ENCODE measurements at regions not wholly inside any gene's neighbourhood (a gene's known extent, or its start where the extent isn't known, plus 50 kb on each side); places are given as distances from the start of the nearest gene placed in this dataset.
"Not testable (repeated sequence)": the region's sequence is repeated elsewhere in the genome, so short reads cannot be mapped to it uniquely, and the experiment has no call there.

DNA sequence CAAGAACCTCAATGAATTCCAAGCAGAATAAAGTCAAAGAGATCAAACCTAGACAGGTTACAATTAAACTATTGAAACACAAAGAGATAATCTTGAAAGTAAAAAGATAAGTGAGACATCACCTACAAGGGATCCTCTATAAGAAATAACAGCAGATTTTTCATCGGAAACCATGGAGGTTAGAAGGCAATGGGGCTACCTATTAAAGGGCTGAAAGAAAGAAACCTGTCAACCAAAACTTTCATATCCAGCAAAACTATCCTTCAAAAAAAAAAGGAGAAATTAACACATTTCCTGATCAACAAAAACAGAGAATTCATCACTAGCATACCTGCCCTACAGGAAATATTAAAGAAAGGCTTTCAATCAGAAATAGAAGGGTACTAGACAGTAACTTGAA is 244.9 kb downstream of the ARHGAP12 start:
- DNase-seq (ENCODE audit: low read depth) = no peak

DNA sequence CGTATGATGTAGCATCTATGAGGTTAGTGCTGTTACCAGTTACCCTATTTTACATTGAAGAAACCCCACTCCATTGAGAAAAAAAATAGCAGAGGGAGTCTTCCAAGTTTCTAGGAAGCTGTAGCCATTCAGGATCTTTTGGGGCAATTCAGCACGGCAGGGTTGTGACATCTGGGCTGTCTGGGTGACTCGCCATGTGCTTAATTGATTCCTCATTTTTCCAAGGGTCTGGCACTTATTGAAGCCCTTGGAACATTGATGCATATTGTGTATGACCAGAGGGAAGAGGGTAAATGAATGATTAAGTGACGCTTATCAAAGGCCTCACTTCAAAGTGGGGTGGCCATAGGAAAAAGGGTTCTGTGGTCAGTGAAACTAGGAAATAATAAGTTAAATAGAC is 248.7 kb downstream of the ARHGAP12 start:
- no peak for DNase-seq (ENCODE audit: low read depth)

DNA sequence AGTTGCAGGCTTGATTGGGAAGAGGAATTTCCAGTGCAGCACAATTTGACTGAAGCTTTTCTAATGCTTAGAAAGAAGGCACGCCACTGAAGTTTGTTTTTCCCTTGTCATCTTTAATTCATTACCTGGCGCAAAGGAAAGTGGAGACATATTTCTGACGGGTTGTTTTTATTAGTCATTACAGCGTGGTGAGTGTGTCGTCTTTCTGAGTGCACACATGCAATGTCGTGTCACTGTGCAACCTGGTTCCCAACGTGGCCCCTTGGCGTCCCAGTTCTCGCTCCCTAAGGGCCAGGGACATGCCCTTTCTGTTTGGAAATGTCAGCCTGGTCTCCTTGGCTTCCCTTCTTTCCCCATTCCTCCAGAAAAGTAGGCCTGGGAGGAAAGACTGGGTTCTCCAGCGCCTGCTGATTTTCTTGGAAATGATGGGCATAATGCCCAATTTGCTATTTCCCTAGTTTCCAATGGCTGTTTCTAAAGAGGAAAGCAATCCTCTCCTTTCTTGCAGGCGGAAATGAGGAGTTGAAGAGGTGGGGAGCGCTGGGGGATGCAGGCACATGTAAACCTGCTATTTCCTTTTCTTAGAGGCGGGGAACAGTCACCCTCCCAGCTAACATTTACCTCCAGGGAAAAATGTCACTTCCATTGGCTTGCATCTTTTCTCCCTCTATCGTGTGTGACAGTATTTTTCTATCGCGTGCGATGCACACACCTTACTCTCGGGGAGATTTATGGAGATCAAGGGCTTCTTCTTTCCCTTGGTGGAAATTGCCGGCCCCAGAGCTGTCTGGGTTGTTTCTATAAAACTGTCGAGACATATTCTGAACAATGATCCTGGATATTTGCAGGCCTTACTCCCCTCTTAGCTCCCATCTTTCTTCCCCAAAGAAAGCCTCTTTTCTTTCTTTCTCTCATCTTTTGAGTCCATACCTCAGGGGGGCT is 249.8 kb downstream of the ARHGAP12 start:
- no peak for DNase-seq (ENCODE audit: low read depth)

DNA sequence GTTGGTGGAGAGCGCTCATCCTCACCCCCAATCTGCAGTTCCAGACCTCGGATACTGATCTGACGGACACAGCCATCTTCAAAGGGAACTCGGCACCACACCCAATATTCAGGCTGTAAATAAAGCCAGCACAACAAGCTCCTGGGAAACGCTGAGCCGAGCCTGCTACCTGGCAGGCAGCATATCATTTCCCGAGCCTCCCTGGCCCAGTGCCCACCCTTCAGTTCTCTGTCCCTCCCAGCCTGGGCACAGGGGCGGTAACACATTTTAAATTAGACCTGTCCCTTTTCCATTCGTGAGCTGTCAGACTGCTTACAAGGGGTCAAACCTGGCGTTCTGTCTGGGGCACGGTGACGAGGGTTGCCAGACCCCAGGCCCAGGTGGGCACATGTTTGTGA is 250.5 kb downstream of the ARHGAP12 start:
- no peak for DNase-seq (ENCODE audit: low read depth)

DNA sequence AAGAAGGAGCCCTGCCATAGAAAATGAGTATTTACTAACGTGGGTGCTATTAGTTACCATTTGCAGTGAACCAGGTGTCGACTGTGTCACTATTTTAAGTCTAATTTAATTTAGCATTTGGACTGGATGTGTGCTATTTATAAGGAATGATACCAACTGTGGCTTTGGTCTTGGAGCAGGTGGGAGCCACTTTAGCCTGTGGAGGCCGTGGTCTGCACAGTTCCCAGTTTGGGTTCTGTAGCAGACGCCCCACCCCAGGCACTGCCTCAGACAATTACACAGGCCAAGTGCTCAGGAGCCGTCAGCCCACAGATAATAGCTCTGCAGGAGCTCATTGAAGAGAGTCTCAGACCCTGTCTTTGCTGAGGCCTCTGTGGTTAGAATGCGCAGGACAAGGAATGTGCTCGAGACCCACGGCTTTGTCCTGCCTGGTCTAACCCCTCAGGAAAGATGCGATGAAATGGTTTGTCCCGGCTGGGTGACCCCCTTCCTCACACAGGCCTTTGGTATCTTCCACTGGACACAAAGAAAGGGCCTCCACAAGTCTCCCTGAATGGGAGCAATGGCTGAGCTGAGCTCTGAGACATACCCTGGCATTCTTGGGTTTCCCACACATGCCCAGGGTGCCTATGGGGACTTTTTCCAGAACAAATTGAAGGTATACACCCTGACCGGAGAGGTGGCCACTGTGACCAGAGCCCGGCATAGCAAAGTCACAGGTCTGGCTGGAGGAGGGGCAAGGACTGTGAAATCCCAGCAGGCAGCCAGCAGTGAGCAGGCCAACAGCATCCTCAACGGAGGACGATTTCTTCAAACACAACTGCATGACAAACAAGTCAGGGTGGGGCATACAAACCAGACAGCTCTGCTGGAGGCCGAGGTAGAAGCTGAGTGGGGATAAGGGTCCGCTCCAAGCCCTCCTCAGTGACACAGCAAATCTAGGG is 251.2 kb downstream of the ARHGAP12 start:
- no peak for DNase-seq (ENCODE audit: low read depth)

DNA sequence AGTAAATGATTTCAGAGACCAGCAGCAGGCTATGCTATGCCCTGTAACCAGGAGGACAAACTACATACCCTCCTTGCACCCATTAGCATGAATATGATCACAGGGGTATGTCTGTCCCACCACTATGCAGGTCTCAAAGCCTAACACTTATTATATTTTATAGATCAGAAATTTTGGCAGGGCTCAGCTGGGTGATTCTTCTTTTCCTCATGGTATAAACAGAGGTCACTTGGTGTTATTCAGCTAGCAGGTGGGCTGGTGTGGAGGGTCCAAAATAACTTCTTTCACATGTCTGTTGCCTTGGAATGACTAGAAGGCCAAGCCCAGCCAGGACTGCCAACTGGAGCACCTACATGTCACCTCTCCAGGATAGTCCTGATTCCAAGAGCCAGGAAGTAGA is 252.9 kb downstream of the ARHGAP12 start:
- DNase-seq (ENCODE audit: low read depth) = no peak

DNA sequence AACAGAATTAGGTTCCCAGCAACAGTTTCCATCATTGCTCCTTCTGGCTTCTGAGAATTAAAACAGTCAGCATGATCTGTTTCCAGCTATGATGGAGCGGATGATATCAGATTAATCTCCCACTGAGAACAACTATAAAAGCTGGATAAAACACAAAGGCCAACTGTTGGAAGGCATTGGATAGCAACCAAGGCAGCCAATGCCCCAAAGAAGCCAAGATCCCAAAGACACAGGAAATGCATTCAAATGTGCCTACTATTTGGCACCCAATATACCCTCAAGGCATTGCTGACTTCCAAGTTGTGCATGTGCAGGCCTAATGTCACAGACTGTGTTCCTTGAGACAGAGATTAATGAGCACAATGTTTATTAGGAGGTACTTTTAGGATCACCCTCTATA is 259.3 kb downstream of the ARHGAP12 start:
- no peak for DNase-seq (ENCODE audit: low read depth)

DNA sequence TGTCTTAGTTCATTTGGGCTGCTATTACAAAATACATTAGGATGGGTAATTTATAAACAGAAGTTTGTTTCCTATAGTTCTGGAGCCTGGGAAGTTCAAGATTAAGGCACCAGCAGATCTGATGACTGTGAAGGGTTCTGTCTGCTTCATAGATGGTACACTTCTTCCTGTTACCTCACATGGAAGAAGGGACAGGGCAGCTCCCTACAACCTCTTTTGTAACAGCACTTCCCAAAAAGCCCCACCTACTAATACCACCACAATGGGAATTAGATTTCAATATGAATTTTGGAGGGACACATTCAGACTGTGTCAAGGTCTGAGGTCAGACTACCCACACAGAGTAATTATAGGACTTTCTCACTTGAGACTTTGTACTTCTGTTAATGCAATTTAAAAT is 260.3 kb downstream of the ARHGAP12 start:
- DNase-seq (ENCODE audit: low read depth) = no peak

DNA sequence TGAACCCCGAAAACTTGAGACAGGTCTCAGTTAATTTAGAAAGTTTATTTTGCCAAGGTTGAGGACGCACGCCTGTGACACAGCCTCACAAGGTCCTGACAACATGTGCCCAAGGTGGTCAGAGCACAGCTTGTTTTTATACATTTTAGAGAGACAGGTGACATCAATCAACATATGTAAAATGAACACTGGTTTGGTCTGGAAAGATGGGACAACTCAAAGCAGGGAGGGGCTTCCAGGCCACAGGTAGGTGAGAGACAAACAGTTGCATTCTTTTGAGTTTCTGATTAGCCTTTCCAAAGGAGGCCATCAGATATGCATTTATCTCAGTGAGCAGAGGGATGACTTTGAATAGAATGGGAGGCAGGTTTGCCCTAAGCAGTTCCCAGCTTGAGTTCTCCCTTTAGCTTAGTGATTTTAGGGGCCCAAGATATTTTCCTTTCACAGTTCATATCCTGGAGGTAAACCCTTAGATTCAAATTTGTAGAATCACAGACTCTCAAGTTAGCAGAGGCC is 262.8 kb downstream of the ARHGAP12 start:
- DNase-seq (ENCODE audit: low read depth) = not testable (repeated sequence)

DNA sequence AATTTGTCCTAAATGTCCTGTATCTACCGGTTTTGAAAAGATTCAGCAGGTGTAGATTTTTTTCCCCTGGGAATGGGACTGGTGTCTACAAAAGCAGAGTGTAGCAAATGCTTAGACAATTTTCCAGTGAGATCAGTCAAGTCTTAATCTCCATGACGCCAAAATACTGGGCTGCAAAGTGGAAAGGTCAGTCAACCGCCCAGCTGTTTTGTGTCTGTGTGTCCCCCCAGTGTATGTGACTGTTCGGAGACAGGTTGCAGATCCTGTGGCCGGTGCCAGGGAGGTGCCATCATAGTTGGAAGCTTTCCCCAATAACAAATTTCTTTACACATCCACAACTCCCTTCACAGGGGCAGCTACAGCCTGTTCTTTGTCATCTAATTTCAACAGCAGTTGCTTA is 263.8 kb downstream of the ARHGAP12 start:
- DNase-seq (ENCODE audit: low read depth) = no peak

DNA sequence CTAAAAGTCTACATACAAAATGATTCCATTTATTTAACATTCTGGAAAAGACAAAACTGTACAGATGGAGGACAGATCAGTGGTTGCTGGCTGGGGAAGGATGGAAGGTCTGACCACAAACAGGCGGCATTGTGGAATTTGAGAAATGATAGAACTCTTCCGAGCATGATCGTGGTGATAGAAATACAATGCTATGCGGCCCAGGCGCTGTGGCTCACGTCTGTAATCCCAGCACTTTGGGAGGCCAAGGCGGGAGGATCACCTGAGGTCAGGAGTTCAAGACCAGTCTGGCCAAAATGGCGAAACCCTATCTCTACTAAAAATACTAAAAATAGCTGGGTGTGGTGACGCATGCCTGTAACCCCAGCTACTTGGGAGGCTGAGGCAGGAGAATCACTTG is 264.6 kb downstream of the ARHGAP12 start:
- DNase-seq (ENCODE audit: low read depth) = not testable (repeated sequence)

DNA sequence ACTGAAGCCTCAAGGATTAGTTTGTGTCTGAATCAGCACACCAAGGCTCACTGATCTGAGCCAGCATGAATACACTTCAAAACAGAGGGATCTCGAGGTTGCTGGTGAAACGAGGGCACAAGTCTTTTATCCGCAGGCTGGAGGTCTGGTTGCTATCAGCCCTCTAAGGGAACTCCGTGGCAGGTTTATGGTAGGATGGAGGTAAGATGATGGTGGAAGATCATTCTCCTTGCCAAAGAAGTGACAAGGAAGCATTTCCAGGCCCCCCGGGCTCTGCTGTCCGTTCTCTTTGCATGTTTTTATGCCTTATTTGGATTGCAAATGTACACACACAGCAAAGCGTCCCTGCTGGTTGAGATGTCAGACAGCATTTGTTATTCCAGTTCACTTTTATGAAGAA is 268.3 kb downstream of the ARHGAP12 start:
- DNase-seq (ENCODE audit: low read depth) = no peak

DNA sequence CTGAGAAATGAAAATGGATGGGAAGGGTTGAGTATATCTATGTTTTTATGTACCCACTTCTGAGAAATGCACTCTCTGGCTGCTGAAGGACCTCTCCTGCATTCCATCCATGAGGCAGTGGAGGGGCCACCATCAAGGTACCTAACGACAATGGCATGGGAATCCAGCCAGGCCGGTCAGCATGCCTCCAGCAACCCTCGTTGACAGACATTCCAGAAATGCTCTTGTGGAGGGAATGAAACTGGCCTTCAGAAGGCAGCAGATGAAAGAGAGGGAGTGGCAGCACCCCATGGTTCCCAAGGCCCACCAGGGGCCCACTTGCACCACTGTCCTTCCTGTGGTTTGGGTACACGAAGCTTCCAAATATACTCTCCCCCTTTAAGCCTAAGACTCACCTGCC is 269.0 kb downstream of the ARHGAP12 start:
- DNase-seq (ENCODE audit: low read depth) = no peak

DNA sequence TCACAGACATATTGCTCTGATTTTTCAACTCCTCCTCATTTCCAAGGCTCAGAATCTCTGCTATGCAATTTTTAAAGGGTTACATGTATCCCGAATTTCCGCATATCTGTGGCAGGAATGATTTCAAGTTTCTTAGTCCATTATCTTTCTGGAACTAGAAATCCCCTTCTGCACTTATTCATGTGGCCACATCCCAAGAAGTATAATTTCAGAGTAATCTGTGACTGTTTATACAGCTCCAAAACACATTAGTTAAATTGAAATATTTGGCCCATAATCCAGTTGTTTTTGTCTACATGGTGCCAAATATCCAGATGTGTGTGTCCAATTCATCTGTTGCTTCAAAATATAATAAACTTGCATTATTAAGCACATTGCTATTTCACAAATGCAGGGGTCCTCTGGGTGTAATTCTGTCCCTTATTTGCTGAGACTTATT is 271.2 kb downstream of the ARHGAP12 start:
- no peak for DNase-seq (ENCODE audit: low read depth)

DNA sequence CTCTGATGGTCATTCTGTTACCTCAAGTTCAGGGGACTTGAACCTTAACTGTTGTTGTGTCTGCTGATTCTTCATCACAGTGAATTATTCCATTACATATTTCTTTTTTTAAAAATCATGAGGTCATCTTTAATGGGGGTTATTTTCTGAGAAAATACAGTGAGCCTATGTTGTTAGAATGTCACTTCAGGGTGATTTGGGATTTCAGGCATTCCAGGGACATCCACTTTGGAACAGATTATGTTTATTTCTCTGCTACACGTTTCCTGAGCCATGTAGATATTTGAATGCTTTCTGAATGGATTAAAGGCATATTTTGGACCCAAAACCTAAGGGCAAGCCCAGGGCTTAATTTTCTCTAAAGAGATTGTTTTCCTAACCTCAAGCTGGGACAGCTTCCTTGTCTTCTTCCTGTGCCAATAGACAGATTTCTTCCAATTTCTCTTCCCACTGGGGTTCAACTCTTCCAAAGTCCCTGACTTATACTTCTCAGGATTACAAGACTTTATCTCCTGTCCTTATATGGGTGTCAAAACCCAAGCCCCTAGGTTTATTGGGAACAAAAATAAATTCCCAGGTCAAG is 271.7 kb downstream of the ARHGAP12 start:
- DNase-seq (ENCODE audit: low read depth) = no peak

DNA sequence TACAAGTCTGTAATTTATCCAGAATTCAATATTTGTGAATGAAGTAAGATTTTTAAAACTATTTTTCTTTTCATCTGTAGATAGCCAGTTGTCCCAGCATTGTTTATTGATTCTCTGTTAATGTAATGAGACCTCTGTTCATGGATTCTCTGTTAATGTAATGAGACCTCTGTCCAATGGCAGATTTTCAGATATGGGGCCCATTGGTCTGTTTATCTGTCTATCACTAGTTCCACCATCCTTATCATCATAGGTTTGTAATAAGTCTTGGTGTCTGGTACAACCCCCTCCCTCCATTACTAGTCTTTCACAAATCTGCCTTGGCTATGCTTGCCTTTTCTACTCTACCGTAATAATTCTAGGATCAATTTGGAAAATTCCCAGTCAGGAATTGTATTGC is 276.6 kb downstream of the ARHGAP12 start:
- no peak for DNase-seq (ENCODE audit: low read depth)

DNA sequence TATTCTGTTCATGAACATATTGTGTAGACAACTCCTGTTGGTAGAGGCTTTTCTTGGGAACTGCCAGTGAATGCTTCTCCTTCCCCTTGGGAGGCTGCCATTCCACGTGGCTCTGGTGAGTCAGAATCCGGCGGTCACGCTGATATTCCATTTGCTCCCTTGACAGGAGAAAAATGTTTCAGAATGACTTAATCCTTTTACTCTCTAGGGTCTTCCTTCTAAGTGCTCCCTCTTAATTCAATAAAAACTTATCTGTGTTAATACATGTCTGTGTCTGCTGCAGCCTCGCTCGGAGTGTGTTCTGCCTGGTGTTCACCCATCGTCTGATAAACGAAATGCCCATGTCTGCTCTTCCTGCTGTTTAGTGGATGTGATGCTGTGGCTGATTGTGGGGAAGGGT is 278.6 kb downstream of the ARHGAP12 start:
- DNase-seq (ENCODE audit: low read depth) = no peak

DNA sequence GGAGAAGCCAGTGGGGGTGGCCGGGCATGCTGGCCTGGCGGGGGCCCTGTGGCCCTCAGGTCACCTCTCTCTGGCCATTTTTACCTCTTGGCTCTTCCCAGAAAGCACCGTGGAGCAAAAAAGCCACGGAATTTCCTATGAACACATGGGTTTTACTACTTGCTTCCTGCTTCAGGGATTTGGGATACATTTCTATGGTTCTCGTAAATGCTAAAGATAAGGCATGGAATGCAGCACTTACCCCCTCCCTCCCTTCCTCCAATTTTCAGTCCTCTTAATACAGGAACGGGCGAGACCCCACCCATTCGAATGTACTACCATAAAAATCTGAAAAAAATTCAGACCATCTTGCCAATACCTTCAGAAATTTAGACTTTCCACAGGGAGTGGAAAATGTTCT is 279.7 kb downstream of the ARHGAP12 start:
- DNase-seq (ENCODE audit: low read depth) = no peak

DNA sequence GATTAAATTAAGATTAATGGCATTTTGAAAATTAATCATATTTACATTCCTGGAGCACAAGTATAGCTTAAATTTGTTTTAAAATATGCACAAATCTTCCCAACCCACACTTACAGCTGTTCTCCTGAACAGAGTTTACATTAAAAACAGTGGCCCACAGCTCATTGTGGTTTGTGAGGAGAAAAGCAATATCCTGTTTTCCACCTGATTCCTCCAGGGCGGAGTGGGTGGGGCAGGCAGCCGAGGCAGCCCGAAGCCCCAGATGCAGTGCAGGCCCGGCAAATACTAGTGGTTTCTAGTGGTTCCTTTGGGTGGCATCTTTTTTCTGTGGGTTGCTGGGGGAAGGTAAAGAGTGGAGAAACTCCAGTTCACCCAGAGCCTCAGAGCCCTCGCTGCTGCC is 280.8 kb downstream of the ARHGAP12 start:
- no peak for DNase-seq (ENCODE audit: low read depth)

DNA sequence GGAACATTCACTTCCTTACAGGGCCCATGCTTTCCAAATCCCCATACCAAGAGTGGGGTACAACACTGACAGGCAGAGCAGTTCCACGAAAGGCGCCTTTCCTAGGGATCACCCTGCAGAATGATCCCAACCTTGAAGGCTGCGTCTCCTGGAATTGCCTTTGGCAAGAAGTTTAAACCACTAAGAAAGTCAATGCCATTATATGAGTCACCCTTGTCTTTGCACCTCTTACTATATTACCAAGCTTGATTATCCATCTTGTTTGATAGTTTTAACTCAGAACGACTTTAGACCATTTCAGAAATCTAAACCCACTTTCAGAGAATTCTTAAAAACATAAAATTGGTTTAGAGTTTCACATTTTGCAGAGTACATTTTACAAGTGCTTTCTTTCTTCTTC is 282.1 kb downstream of the ARHGAP12 start:
- no peak for DNase-seq (ENCODE audit: low read depth)

DNA sequence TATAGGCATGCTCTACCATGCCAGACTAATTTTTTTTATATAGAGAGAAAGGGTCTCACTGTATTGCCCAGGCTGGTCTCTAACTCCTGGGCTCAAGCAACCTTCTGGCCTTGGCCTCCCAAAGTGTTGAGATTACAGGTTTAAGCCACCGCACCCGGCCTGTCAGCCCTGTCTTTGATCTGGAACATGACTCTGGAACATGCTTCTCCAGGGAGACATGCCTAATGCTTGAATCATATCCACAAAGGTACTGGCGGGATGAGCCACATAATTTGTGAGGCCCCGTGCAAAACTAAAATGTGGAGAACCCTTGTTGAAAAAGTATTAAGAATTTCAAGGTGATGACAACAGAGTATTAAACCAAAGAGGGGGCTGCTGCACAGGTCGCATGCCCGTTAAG is 282.8 kb downstream of the ARHGAP12 start:
- no peak for DNase-seq (ENCODE audit: low read depth)

DNA sequence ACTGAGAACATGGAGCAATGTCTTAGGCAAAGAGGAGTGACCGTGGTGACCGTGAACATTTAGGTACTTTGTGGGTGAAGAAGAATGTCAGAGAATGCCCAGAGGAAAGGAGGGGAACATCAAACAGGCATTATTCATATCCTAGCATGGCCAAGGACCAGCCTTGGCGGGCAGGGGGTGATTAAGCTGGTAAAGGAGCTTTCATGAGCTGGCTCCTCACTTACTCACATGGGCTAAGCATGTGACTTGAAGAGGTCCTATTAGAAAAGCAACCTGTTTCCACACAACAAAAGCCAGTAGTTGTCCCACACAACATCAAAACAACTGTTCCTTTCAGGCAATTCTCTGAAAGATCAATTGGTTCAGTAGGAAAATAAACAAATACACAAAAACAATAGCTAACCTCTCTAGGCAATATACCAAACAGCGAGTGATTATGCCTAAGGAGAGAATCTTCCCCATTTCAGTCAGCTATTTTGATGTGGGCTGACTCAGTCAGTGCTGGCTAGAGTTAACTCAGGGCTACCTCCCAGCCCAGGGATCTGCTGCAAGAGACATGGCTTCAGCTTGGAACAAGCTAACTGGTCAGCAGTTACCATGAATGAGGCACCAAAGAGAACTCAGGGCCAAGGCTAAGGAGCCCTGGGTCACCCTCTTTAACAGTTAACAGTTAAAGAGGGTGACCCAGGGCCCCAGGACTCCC is 283.5 kb downstream of the ARHGAP12 start:
- no peak for DNase-seq (ENCODE audit: low read depth)

All from activated T-helper 1 cell treated with Interleukin-2 at 50 U/mL for 16 hours (primary cell).